ENCODE measurements at regions not wholly inside any gene's neighbourhood (a gene's known extent, or its start where the extent isn't known, plus 50 kb on each side); places are given as distances from the start of the nearest gene placed in this dataset.
"Not testable (repeated sequence)": the region's sequence is repeated elsewhere in the genome, so short reads cannot be mapped to it uniquely, and the experiment has no call there.

DNA sequence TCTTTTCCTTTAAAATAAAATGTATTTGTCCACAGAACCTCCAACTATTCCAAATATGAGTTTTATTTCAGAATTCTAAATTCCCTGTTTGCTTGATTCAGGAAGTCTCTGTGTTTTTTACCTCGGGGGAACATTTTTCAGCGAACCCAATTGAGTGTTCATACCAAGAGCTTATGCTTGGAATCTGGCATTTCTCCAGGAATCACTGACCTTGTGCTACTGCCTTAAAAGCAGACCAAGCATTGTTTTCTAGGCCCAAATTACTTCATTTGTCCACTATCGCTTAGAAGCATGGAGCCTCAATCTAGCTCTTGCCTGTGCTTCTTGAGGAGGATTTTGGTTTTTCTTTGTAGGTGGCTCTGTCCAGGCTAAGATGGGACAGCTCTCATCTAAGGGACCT is 59.4 kb downstream of the EBLN1 start:
- no peak for DNase-seq (ENCODE audit: insufficient read length, low spot score)
- FAIRE-seq = no peak
- TF ChIP-seq POLR2A (IDR thresholded peaks at IDR 0.05; ENCODE audit: low read depth, low read length) = no peak

GRCh38 chr10:22156750-22157149 is 61.1 kb downstream of the EBLN1 start:
- FAIRE-seq (no peak), DNase-seq (ENCODE audit: insufficient read length, low spot score) (no peak)
- no peak for TF ChIP-seq POLR2A (IDR thresholded peaks at IDR 0.05; ENCODE audit: low read depth, low read length)

- no peak for DNase-seq (ENCODE audit: insufficient read length, low spot score)
- no peak for FAIRE-seq
- TF ChIP-seq POLR2A (IDR thresholded peaks at IDR 0.05; ENCODE audit: low read depth, low read length) = no peak
These were observed 65.4 kb downstream of the EBLN1 start for GRCh38 chr10:22152403-22152802.

DNA sequence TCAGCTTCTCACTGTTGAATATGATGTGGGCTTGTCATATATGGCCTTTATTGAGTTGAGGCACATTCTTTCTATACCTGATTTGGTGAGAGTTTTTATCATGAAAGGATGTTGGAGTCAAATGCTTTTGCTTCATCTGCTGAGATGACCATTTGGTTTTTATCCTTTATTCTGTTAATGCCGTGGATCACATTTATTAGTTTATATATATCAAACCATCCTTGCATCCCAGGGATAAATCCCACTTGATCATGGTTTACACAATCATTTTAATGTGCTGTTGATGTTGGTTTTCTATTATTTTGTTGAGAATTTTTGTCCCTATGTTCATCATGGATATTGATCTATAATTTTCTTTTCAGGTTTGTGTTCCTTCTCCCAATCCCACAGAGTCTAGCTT is 67.0 kb downstream of the EBLN1 start:
- no peak for TF ChIP-seq POLR2A (IDR thresholded peaks at IDR 0.05; ENCODE audit: low read depth, low read length)
- no peak for FAIRE-seq
- DNase-seq (ENCODE audit: insufficient read length, low spot score) = no peak

DNA sequence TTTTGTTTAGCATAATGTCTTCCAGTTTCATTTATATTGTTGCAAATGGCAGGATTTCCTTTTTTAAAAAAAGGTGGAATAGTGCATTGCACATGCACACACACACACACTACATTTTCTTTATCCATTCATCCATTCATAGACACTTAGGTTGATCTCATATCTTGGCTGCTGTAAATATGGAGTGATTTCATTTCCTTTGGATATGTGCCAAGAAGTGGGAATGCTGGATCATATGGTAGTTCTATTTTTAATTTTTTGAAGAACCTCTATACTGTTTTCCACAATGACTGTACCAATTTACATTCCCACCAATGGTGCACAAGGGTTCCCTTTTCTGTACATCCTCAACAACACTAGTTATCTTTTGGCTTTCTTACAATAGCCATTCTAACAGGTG is 68.9 kb downstream of the EBLN1 start:
- FAIRE-seq = no peak
- DNase-seq (ENCODE audit: insufficient read length, low spot score) = no peak
- no peak for TF ChIP-seq POLR2A (IDR thresholded peaks at IDR 0.05; ENCODE audit: low read depth, low read length)

DNA sequence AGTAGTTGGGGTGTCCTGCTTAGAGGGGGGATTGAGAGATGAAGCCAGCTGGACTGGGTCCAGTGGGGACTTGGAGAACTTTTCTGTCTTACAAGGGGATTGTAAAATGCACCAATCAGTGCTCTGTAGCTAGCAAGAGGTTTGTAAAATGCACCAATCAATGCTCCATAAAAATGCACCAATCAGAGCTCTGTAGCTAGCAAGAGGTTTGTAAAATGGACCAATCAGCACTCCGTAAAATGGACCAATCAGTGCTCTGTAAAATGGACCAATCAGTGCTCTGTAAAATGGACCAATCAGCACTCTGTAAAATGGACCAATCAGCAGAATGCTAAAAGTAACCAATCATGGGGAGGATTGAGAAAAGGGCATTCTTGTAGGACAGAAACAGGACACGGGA is 71.9 kb downstream of the EBLN1 start:
- DNase-seq (ENCODE audit: insufficient read length, low spot score) = not testable (repeated sequence)

GRCh38 chr10:22137542-22137941 is 80.3 kb downstream of the EBLN1 start:
- TF ChIP-seq POLR2A (IDR thresholded peaks at IDR 0.05; ENCODE audit: low read depth, low read length) = no peak
- no peak for DNase-seq (ENCODE audit: insufficient read length, low spot score)
- FAIRE-seq = no peak

More for the DNA sequence above, 71.9 kb downstream of the EBLN1 start:
- FAIRE-seq = not testable (repeated sequence)

DNA sequence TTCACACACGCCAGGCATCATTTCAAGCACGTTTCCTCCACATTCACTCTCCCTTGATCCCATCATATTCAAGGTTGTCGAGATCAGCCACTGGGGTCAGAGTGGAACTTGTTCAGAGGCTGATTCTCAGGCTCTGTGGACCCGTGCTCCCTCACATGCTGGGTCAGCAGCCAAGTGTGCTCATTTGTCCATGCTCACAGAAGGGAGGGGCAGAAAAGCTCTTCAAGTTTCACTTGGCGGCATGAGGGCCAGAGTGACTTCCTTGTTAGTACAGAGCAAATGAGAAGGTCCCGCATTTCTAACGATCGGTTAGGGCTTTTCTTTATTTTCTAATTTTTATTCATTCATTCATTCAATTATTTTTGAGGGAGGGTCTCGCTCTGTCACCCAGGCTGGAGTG is 82.2 kb downstream of the EBLN1 start:
- DNase-seq (ENCODE audit: insufficient read length, low spot score) = no peak
- FAIRE-seq = no peak
- no peak for TF ChIP-seq POLR2A (IDR thresholded peaks at IDR 0.05; ENCODE audit: low read depth, low read length)

GRCh38 chr10:22133749-22134624 is 83.8 kb downstream of the EBLN1 start:
- FAIRE-seq (no peak), DNase-seq (ENCODE audit: insufficient read length, low spot score) (no peak)
- TF ChIP-seq POLR2A (IDR thresholded peaks at IDR 0.05; ENCODE audit: low read depth, low read length) = no peak

DNA sequence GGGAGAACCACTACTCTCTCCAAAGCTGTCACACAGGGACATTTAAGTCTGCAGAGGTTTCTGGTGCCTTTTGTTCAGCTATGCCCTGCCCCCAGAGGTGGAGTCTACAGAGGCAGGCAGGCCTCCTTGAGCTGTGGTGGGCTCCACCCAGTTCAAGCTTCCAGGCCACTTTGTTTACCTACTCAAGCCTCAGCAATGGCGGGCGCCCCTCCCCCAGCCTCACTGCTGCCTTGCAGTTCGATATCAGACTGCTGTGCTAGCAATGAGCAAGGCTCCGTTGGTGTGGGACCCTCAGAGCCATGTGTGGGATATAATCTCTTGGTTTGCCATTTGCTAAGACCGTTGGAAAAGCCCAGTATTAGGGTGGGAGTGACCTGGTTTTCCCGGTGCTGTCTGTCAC is 87.0 kb downstream of the EBLN1 start:
- FAIRE-seq; DNase-seq (ENCODE audit: insufficient read length, low spot score): not testable (repeated sequence)

GRCh38 chr10:22129612-22130011 is 88.2 kb downstream of the EBLN1 start:
- DNase-seq (ENCODE audit: insufficient read length, low spot score); FAIRE-seq: not testable (repeated sequence)

GRCh38 chr10:22121181-22121580 is 96.6 kb downstream of the EBLN1 start:
- DNase-seq (ENCODE audit: insufficient read length, low spot score); FAIRE-seq: not testable (repeated sequence)

DNA sequence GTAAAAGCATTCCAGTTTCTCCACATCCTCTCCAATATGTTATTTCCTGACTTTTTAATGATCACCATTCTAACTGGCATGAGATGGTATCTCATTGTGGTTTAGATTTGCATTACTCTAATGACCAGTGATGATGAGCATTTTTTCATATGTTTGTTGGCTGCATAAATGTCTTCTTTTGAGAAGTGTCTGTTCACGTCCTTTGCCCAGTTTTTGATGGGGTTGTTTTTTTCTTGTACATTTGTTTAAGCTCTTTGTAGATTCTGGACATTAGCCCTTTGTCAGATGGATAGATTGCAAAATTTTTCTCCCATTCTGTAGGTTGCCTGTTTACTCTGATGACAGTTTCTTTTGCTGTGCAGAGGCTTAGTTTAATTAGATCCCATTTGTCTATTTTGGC is 97.7 kb downstream of the EBLN1 start:
- FAIRE-seq; DNase-seq (ENCODE audit: insufficient read length, low spot score): not testable (repeated sequence)

GRCh38 chr10:22119575-22119974 is 98.2 kb downstream of the EBLN1 start:
- DNase-seq (ENCODE audit: insufficient read length, low spot score); FAIRE-seq: not testable (repeated sequence)

- DNase-seq (ENCODE audit: insufficient read length, low spot score) (no peak), FAIRE-seq (no peak)
- TF ChIP-seq POLR2A (IDR thresholded peaks at IDR 0.05; ENCODE audit: low read depth, low read length) = no peak
These were observed 106.1 kb downstream of the EBLN1 start for GRCh38 chr10:22111705-22112104.

DNA sequence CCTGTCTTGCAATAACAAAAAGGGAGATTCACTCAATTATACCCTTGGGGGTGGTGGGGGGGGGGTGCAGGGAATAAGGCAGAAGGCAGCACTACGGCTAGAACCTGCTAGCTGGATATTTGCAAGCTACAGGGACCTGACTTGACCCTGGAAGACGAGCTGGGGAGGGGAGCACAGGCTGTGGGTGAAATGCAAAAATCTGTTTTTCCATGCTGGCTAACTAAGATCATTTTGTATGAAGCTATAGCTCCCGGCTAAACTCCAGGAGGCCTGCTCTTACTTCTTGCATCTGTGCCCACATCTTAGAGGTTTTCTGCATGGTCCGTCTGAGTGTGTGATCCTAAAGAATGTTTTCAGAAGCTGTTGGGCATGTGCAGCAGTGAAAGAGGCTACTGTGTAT is 106.6 kb downstream of the EBLN1 start:
- no peak for FAIRE-seq
- DNase-seq (ENCODE audit: insufficient read length, low spot score) = no peak
- TF ChIP-seq POLR2A (IDR thresholded peaks at IDR 0.05; ENCODE audit: low read depth, low read length) = no peak

Data from H54 (cell line).